Stimulated activated CD4-positive, alpha-beta T cell treated with anti-CD3 and anti-CD28 coated beads, Interleukin-1b, Interleukin-23, amount 100 ng/mL, for 48 hours (primary cell): ENCODE measurements at regions not wholly inside any gene's neighbourhood (a gene's known extent, or its start where the extent isn't known, plus 50 kb on each side); places are given as distances from the start of the nearest gene placed in this dataset.

Source experiments
- DNase-seq: peaks from one replicate; pipeline ENCODE4 v3.0.0-alpha.2; 2020

GRCh38 chr9:93875330-93875729, 79.8 kb downstream of the BARX1 start:
- DNase-seq = no peak

GRCh38 chr9:93874242-93874641, 80.9 kb downstream of the BARX1 start:
- no peak for DNase-seq

GRCh38 chr9:93871286-93871685, 83.9 kb downstream of the BARX1 start:
- no peak for DNase-seq

- no peak for DNase-seq
These were observed 85.3 kb downstream of the BARX1 start for GRCh38 chr9:93869863-93870262.

- no peak for DNase-seq
These were observed 86.1 kb downstream of the BARX1 start for GRCh38 chr9:93869088-93869487.

GRCh38 chr9:93865716-93866115, 89.4 kb downstream of the BARX1 start:
- DNase-seq = no peak

- DNase-seq = no peak
These were observed 89.9 kb downstream of the BARX1 start for GRCh38 chr9:93865245-93865644.

- DNase-seq = no peak
These were observed 90.3 kb downstream of the BARX1 start for GRCh38 chr9:93864840-93865239.

- no peak for DNase-seq
These were observed 91.1 kb downstream of the BARX1 start for GRCh38 chr9:93864032-93864431.

GRCh38 chr9:93862877-93863545, 92.1 kb downstream of the BARX1 start:
- DNase-seq = no peak

- DNase-seq = no peak
These were observed 93.3 kb downstream of the BARX1 start for GRCh38 chr9:93861736-93862358.

GRCh38 chr9:93860694-93861658, 94.2 kb downstream of the BARX1 start:
- DNase-seq = no peak

- DNase-seq = no peak
These were observed 95.5 kb downstream of the BARX1 start for GRCh38 chr9:93859431-93860215.

- no peak for DNase-seq
These were observed 97.6 kb downstream of the BARX1 start for GRCh38 chr9:93857528-93857927.

- no peak for DNase-seq
These were observed 102.4 kb downstream of the BARX1 start for GRCh38 chr9:93852728-93853127.

GRCh38 chr9:93846349-93846748, 108.8 kb downstream of the BARX1 start:
- no peak for DNase-seq

GRCh38 chr9:93843396-93843795, 111.8 kb downstream of the BARX1 start:
- DNase-seq = no peak

- no peak for DNase-seq
These were observed 124.5 kb downstream of the BARX1 start for GRCh38 chr9:93830606-93831005.

GRCh38 chr9:93830012-93830596, 125.1 kb downstream of the BARX1 start:
- no peak for DNase-seq

GRCh38 chr9:93829271-93830011, 125.7 kb downstream of the BARX1 start:
- no peak for DNase-seq

- no peak for DNase-seq
These were observed 126.6 kb downstream of the BARX1 start for GRCh38 chr9:93828331-93829097.
